Kidney epithelial cell (primary cell): ENCODE measurements at regions not wholly inside any gene's neighbourhood (a gene's known extent, or its start where the extent isn't known, plus 50 kb on each side); places are given as distances from the start of the nearest gene placed in this dataset.

Experiments
- DNase-seq: peaks from one replicate; pipeline ENCODE4 v3.0.0-alpha.2; 2010; ENCODE audit warnings: low read depth
- H3K27me3 ChIP-seq: 2 replicates; pipeline ENCODE4 v1.6.0; 2011; ENCODE audit warnings: low read length; ENCODE audit not compliant: control insufficient read depth, insufficient read depth
- H3K36me3 ChIP-seq: 2 replicates; pipeline ENCODE4 v1.5.1; 2011; ENCODE audit warnings: low read length; ENCODE audit not compliant: control insufficient read depth, insufficient read depth
- H3K4me3 ChIP-seq: 2 replicates; pipeline ENCODE4 v1.5.1; 2011; ENCODE audit warnings: low read depth, mild to moderate bottlenecking, control low read depth, low read length
- CTCF ChIP-seq: IDR thresholded peaks from 2 replicates; pipeline ENCODE4 v1.5.1; 2011; ENCODE audit warnings: mild to moderate bottlenecking, moderate library complexity, low read length, control low read depth, inconsistent platforms; ENCODE audit not compliant: insufficient read depth, poor library complexity, severe bottlenecking

- Histone ChIP-seq H3K27me3 (no peaks in the 10 kb centered on the region), H3K4me3 (no peak overlapping the region), H3K36me3 (no peaks in the 10 kb centered on the region)
- DNase-seq = no peak
- no peak for TF ChIP-seq CTCF
Measured at GRCh38 chr11:130776061-130776419, 140.2 kb downstream of the SNX19 start.

GRCh38 chr11:130778026-130778425, 138.3 kb downstream of the SNX19 start:
- H3K4me3 ChIP-seq = no peak overlapping the region
- H3K27me3 ChIP-seq = no peaks in the 10 kb centered on the region
- TF ChIP-seq CTCF = no peak
- no peaks in the 10 kb centered on the region for H3K36me3 ChIP-seq
- DNase-seq = no peak

- H3K36me3 ChIP-seq = no peaks in the 10 kb centered on the region
- no peak for TF ChIP-seq CTCF
- no peak for DNase-seq
- H3K4me3 ChIP-seq = no peak overlapping the region
- H3K27me3 ChIP-seq = no peaks in the 10 kb centered on the region
Measured at GRCh38 chr11:130778705-130779104, 137.6 kb downstream of the SNX19 start.

GRCh38 chr11:130779267-130779666, 137.0 kb downstream of the SNX19 start:
- Histone ChIP-seq H3K36me3 (no peaks in the 10 kb centered on the region), H3K27me3 (no peaks in the 10 kb centered on the region), H3K4me3 (no peak overlapping the region)
- no peak for TF ChIP-seq CTCF
- DNase-seq = no peak

GRCh38 chr11:130779943-130780342, 136.3 kb downstream of the SNX19 start:
- no peak for TF ChIP-seq CTCF
- DNase-seq = no peak
- Histone ChIP-seq H3K4me3 (no peak overlapping the region), H3K27me3 (no peaks in the 10 kb centered on the region), H3K36me3 (no peaks in the 10 kb centered on the region)

GRCh38 chr11:130780437-130780836, 135.8 kb downstream of the SNX19 start:
- H3K27me3 ChIP-seq = no peaks in the 10 kb centered on the region
- H3K36me3 ChIP-seq = no peaks in the 10 kb centered on the region
- no peak for DNase-seq
- TF ChIP-seq CTCF = no peak
- H3K4me3 ChIP-seq = no peak overlapping the region
